Calu3 (cell line): ENCODE measurements at regions not wholly inside any gene's neighbourhood (a gene's known extent, or its start where the extent isn't known, plus 50 kb on each side); places are given as distances from the start of the nearest gene placed in this dataset.

ENCODE experiments used
- BruUV-seq: library from RNA; stranded (reverse); fragments of 400-500 nt; replicated peaks from 2 replicates; lab custom pipeline; 2021; lab: Mats Ljungman, UMichigan
- CTCF ChIA-PET: fragments of 300-600 bp; sonication (Branson Sonifier 250); formaldehyde crosslinking; loops from one replicate; lab custom pipeline; 2022; ENCODE audit warnings: antibody characterized with exemption; lab: Charles Lee
- DNase-seq: peaks from one replicate; pipeline ENCODE4 v3.0.0; 2022
- H3K27ac Mint-ChIP-seq: one replicate; pipeline ENCODE4 v1.8.0; 2022; ENCODE audit warnings: mixed read lengths; ENCODE audit not compliant: unreplicated experiment
- H3K27me3 Mint-ChIP-seq: one replicate; pipeline ENCODE4 v1.8.0; 2022; ENCODE audit warnings: mixed read lengths; ENCODE audit not compliant: unreplicated experiment
- H3K36me3 Mint-ChIP-seq: one replicate; pipeline ENCODE4 v1.8.0; 2022; ENCODE audit warnings: mild to moderate bottlenecking, moderate library complexity, mixed read lengths; ENCODE audit not compliant: insufficient read depth, unreplicated experiment
- H3K4me1 Mint-ChIP-seq: one replicate; pipeline ENCODE4 v1.8.0; 2022; ENCODE audit warnings: mild to moderate bottlenecking, low read depth, mixed read lengths; ENCODE audit not compliant: unreplicated experiment
- H3K4me3 Mint-ChIP-seq: one replicate; pipeline ENCODE4 v1.8.0; 2022; ENCODE audit warnings: mild to moderate bottlenecking, low read depth, moderate library complexity, mixed read lengths; ENCODE audit not compliant: unreplicated experiment
- H3K9me3 Mint-ChIP-seq: one replicate; pipeline ENCODE4 v1.8.0; 2022; ENCODE audit warnings: low read depth, mixed read lengths; ENCODE audit not compliant: unreplicated experiment
- CTCF ChIP-seq: fragments of 200-600 bp; IDR thresholded peaks from one replicate; pipeline ENCODE4 v1.8.0; 2022; ENCODE audit warnings: antibody characterized with exemption; ENCODE audit not compliant: unreplicated experiment
- intact Hi-C: fragments of 100-400 bp; cut with micrococcal nuclease; formaldehyde crosslinking; loops from one replicate; pipeline ENCODE4 v1.10.0; 2022; ENCODE audit not compliant: unreplicated experiment

GRCh38 chr5:114308508-114308907, 53.4 kb upstream of the KCNN2 start:
- intact Hi-C loops, result loop anchor here (5.0 kb wide), 2 partner anchors 139 to 696 kb away; no protein-coding TSS in a partner anchor
- TF ChIP-seq CTCF, result no peak
- Mint-ChIP-seq H3K36me3 (no peaks in the 10 kb centered on the region), H3K27ac (no peak overlapping the region), H3K9me3 (no peaks in the 10 kb centered on the region), H3K27me3 (no peaks in the 10 kb centered on the region), H3K4me3 (no peak overlapping the region), H3K4me1 (no peaks in the 10 kb centered on the region)
- no peak for DNase-seq
- CTCF ChIA-PET, result no interaction called here
- no TSS peak for BruUV-seq

DNA sequence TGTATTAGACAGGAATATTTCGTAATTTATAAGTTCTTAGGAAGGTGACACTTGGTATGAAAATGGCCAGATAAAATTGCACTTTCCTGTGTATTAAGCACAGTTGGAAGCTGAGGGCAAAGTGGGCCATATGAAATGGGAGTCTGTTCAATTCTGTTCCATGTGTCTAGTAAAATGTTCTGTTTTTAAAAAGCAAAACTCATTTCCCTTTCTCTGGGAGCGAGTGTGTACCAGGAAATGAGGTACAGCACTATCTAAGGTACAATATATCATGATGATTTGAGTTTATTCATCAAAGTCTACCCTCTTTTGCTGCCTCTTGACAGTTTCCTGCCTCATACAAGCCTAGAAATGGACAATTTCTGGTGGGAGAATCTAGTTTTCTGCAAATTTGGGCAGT, 51.2 kb upstream of the KCNN2 start:
- H3K27me3 Mint-ChIP-seq, result no peaks in the 10 kb centered on the region
- intact Hi-C loops, result no loop called here
- no peaks in the 10 kb centered on the region for H3K36me3 Mint-ChIP-seq
- no peak overlapping the region for H3K4me3 Mint-ChIP-seq
- no peak overlapping the region for H3K27ac Mint-ChIP-seq
- CTCF ChIA-PET, result no interaction called here
- H3K4me1 Mint-ChIP-seq, result no peaks in the 10 kb centered on the region
- H3K9me3 Mint-ChIP-seq, result no peaks in the 10 kb centered on the region
- no peak for TF ChIP-seq CTCF
- DNase-seq, result no peak
- BruUV-seq, result no TSS peak

DNA sequence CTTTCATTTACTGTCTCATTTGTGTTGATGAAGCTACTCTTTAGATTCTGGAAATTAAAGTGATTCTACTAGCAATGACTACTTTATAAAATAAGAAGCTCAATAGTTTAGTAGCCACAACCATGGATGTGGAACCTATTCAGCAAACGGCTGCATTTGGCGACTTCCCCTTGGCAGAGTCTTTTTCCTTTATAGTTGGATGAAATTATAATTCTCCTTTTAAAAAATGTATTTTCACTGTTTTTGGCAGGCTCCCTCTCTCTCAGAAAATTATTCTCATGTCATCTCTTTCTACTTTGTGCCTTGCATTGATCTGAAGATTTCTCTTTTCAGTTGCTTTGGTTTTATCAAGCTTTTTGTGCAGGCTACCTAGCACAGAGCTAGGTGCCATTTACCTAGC, 50.6 kb upstream of the KCNN2 start:
- no peaks in the 10 kb centered on the region for H3K4me1 Mint-ChIP-seq
- no peaks in the 10 kb centered on the region for H3K27me3 Mint-ChIP-seq
- H3K27ac Mint-ChIP-seq, result no peak overlapping the region
- no peak for DNase-seq
- H3K36me3 Mint-ChIP-seq, result no peaks in the 10 kb centered on the region
- H3K4me3 Mint-ChIP-seq, result no peak overlapping the region
- no TSS peak for BruUV-seq
- intact Hi-C loops, result no loop called here
- TF ChIP-seq CTCF, result no peak
- H3K9me3 Mint-ChIP-seq, result no peaks in the 10 kb centered on the region
- CTCF ChIA-PET, result no interaction called here

- CTCF ChIA-PET, result no interaction called here
- H3K27me3 Mint-ChIP-seq, result no peaks in the 10 kb centered on the region
- no peak overlapping the region for H3K4me3 Mint-ChIP-seq
- H3K36me3 Mint-ChIP-seq, result no peaks in the 10 kb centered on the region
- H3K27ac Mint-ChIP-seq, result no peak overlapping the region
- H3K9me3 Mint-ChIP-seq, result no peaks in the 10 kb centered on the region
- intact Hi-C loops, result no loop called here
- no peak for DNase-seq
- TF ChIP-seq CTCF, result no peak
- BruUV-seq, result no TSS peak
- no peaks in the 10 kb centered on the region for H3K4me1 Mint-ChIP-seq
Measured at GRCh38 chr5:114311968-114312367, 49.9 kb upstream of the KCNN2 start.
